Prostate gland (tissue), 2 donors: ENCODE measurements at regions not wholly inside any gene's neighbourhood (a gene's known extent, or its start where the extent isn't known, plus 50 kb on each side); places are given as distances from the start of the nearest gene placed in this dataset.
"Not testable (repeated sequence)": the region's sequence is repeated elsewhere in the genome, so short reads cannot be mapped to it uniquely, and the experiment has no call there.

Experiments
- DNase-seq: peaks from one replicate; pipeline ENCODE4 v3.0.0-alpha.2; 2019; ENCODE audit warnings: low spot score
- H3K27ac ChIP-seq, 2 donors: fragments of 200-600 bp; sonication (generic); 2 replicates each; pipeline ENCODE4 v1.5.1; 2017 to 2019
- H3K27me3 ChIP-seq: fragments of 200-600 bp; sonication (generic); replicated peaks from 2 replicates; pipeline ENCODE4 v1.5.1; 2019; ENCODE audit not compliant: insufficient read depth
- H3K36me3 ChIP-seq, 2 donors: fragments of 200-600 bp; sonication (generic); 1 replicate in 1 of 2; 2 replicates in 1 of 2; pipeline versions ENCODE4 v1.5.1 to v1.8.1; 2017 to 2019
- H3K4me1 ChIP-seq: fragments of 200-600 bp; sonication (generic); replicated peaks from 2 replicates; pipeline ENCODE4 v1.5.1; 2019
- H3K4me3 ChIP-seq, 2 donors: fragments of 200-600 bp; sonication (generic); 2 replicates each; pipeline ENCODE4 v1.5.1; 2017 to 2019
- H3K9me3 ChIP-seq: fragments of 200-600 bp; sonication (generic); 2 replicates; pipeline ENCODE4 v1.5.1; 2017
- CTCF ChIP-seq, 4 experiments: fragments of 200-600 bp in 2 of 4; fragments of 450-650 bp in 2 of 4; sonication (generic) in 2 of 4; IDR thresholded peaks; 1 replicate in 3 of 4; 2 replicates in 1 of 4; pipeline ENCODE4 v1.5.1; 2016 to 2019; ENCODE audit warnings: antibody characterized with exemption in 4 of 4, mild to moderate bottlenecking in 2 of 4, moderate library complexity in 2 of 4
- POLR2A ChIP-seq: fragments of 450-650 bp; IDR thresholded peaks from one replicate; pipeline ENCODE4 v1.6.1; 2016; ENCODE audit warnings: antibody characterized with exemption, mild to moderate bottlenecking
- POLR2AphosphoS5 ChIP-seq: sonication (generic); formaldehyde crosslinking; IDR thresholded peaks from one replicate; pipeline ENCODE4 v1.6.1; 2017; ENCODE audit warnings: antibody characterized with exemption
- WGBS: methylation state at CpG from one replicate; pipeline ENCODE4 v1.1.5; 2018; 5-methylcytosine and 5-hydroxymethylcytosine counted together
- intact Hi-C: fragments of 100-400 bp; cut with DNase I; formaldehyde crosslinking; loops from one replicate; pipeline ENCODE4 v1.14.2; 2022

DNA sequence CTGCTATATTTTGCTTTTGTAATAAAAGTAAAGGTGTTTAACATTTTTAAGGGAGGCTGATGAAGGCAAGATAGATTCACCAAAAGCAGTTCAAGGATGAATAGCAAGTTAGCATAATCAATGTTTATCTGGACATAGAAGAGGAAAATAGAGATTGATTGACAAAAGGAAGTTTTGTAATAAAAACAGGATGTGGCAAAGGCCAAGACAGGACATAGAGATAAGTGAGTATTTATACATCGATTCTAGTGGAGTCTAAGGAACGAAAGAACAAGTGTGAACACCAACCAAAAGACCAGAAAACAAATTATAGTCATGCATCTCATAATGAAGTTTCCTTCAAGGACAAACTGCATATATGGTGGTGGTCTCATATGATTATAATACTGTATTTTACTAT, 123.8 kb downstream of the CCDC71L start:
- intact Hi-C loops = no loop called here
- TF ChIP-seq POLR2AphosphoS5 (no peak), POLR2A (no peak), CTCF (IDR thresholded peaks at IDR 0.05) (no peak)
- WGBS = 75% methylated on average over 2 of the region's 2 CpGs
- no peak overlapping the region for H3K27ac ChIP-seq
- H3K4me3 ChIP-seq = no peak overlapping the region
- no peaks in the 10 kb centered on the region for H3K36me3 ChIP-seq
- H3K9me3 ChIP-seq = no peaks in the 10 kb centered on the region
- no peaks in the 10 kb centered on the region for H3K27me3 ChIP-seq
- no peak for DNase-seq
- H3K4me1 ChIP-seq = no peaks in the 10 kb centered on the region

DNA sequence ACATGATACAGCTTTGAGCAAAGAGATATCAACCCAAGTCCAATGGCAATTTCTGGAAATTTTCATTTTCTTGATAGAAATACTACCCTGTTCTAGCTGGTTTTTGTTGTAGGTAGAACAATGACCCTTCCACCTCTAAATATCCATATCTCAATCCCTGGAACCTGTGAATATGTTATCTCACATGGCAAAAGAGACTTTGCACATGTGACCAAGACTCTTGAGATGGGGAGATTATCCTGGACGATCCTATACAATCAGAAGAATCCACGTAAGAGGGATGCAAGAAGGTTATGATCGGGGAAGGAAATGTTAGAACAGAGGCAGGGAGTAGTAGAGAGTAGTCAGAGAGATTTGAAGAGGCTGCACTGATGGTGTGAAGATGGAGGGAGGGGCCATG, 124.9 kb downstream of the CCDC71L start:
- H3K27ac ChIP-seq = no peak overlapping the region
- no peaks in the 10 kb centered on the region for H3K4me1 ChIP-seq
- H3K9me3 ChIP-seq = no peaks in the 10 kb centered on the region
- DNase-seq = no peak
- no peak for TF ChIP-seq POLR2AphosphoS5
- TF ChIP-seq POLR2A = no peak
- no peak for TF ChIP-seq CTCF (IDR thresholded peaks at IDR 0.05)
- H3K36me3 ChIP-seq = no peaks in the 10 kb centered on the region
- 90% methylated on average over 3 of the region's 3 CpGs for WGBS
- H3K4me3 ChIP-seq = no peak overlapping the region
- intact Hi-C loops = no loop called here
- H3K27me3 ChIP-seq = no peaks in the 10 kb centered on the region

DNA sequence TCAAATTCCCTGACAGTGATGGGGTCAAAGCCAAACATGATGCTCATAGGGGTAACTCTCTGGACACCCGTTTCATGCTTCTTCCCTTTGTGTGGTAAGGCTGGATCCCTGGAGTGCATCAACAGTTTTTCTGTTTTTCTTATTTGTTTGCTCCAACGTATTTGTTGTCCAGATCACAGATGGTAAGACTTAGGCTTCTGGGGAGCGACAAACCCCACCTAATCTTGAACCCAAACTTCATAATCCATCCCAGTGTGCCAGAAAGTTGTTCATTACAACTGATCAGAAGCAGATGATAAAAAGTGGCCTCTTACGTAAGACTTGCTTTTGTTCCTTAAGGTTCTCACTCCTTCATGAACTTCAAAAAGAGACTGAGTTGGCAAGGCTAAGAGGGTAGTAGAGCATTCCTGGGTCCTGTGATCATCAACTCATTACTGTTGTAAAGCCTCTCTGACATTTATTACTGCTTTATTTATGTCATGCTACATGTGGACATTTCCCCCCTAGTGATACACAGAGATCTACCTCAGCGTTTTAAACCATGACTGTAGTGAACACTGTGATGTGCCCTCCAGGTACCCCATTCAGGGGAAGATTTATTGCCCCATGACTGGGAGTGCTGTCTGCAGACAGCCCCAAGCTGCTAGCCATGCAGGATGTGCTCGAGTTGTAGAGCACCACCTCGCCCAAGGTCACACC, 125.6 kb downstream of the CCDC71L start:
- Histone ChIP-seq H3K27me3 (no peaks in the 10 kb centered on the region), H3K9me3 (no peaks in the 10 kb centered on the region), H3K4me3 (no peak overlapping the region), H3K27ac (no peak overlapping the region), H3K4me1 (no peaks in the 10 kb centered on the region), H3K36me3 (no peaks in the 10 kb centered on the region)
- 65% methylated on average over 7 of the region's 7 CpGs for WGBS
- intact Hi-C loops = no loop called here
- TF ChIP-seq CTCF (IDR thresholded peaks at IDR 0.05) (no peak), POLR2A (no peak), POLR2AphosphoS5 (no peak)
- no peak for DNase-seq

- no peaks in the 10 kb centered on the region for H3K4me1 ChIP-seq
- no peak for TF ChIP-seq POLR2AphosphoS5
- TF ChIP-seq POLR2A = no peak
- no peak for TF ChIP-seq CTCF (IDR thresholded peaks at IDR 0.05)
- intact Hi-C loops = no loop called here
- no peak overlapping the region for H3K27ac ChIP-seq
- H3K9me3 ChIP-seq = no peaks in the 10 kb centered on the region
- 64% methylated on average over 8 of the region's 8 CpGs for WGBS
- no peak for DNase-seq
- no peaks in the 10 kb centered on the region for H3K27me3 ChIP-seq
- H3K4me3 ChIP-seq = no peak overlapping the region
- H3K36me3 ChIP-seq = no peaks in the 10 kb centered on the region
These were observed 126.6 kb downstream of the CCDC71L start for GRCh38 chr7:106534271-106534846.

GRCh38 chr7:106530183-106530582, 130.8 kb downstream of the CCDC71L start:
- H3K27me3 ChIP-seq, H3K36me3 ChIP-seq, H3K9me3 ChIP-seq, H3K27ac ChIP-seq, H3K4me1 ChIP-seq, intact Hi-C loops, DNase-seq, H3K4me3 ChIP-seq: not testable (repeated sequence)
- 91% methylated on average over 5 of the region's 5 CpGs for WGBS

- H3K27ac ChIP-seq, intact Hi-C loops, DNase-seq, H3K4me3 ChIP-seq, H3K36me3 ChIP-seq, H3K4me1 ChIP-seq, H3K9me3 ChIP-seq, H3K27me3 ChIP-seq: not testable (repeated sequence)
- WGBS = 94% methylated on average over 4 of the region's 4 CpGs
These were observed 134.3 kb downstream of the CCDC71L start for GRCh38 chr7:106526617-106527016.
